Loucy (cell line): ENCODE measurements at regions not wholly inside any gene's neighbourhood (a gene's known extent, or its start where the extent isn't known, plus 50 kb on each side); places are given as distances from the start of the nearest gene placed in this dataset.

Source experiments
- H2AFZ ChIP-seq: fragments of 200-600 bp; sonication (generic); 2 replicates; pipeline ENCODE4 v1.6.0; 2016; ENCODE audit warnings: antibody characterized with exemption, mild to moderate bottlenecking, low read length, moderate library complexity
- H3F3A ChIP-seq: fragments of 200-600 bp; 2 replicates; pipeline ENCODE4 v1.6.0; 2016; ENCODE audit warnings: antibody characterized with exemption, low read depth, mild to moderate bottlenecking
- H3K27me3 ChIP-seq: fragments of 200-600 bp; sonication (generic); 2 replicates; pipeline ENCODE4 v1.6.1; 2014; ENCODE audit warnings: low read length, mild to moderate bottlenecking; ENCODE audit not compliant: insufficient read depth, poor library complexity, severe bottlenecking
- H3K36me3 ChIP-seq: fragments of 200-600 bp; sonication (generic); 2 replicates; pipeline ENCODE4 v1.6.1; 2016; ENCODE audit warnings: low read length; ENCODE audit not compliant: insufficient read depth
- H3K4me1 ChIP-seq: fragments of 200-600 bp; sonication (generic); 2 replicates; pipeline ENCODE4 v1.5.1; 2014; ENCODE audit warnings: low read length, mild to moderate bottlenecking; ENCODE audit not compliant: insufficient read depth, poor library complexity, severe bottlenecking
- H3K4me2 ChIP-seq: fragments of 200-600 bp; sonication (generic); 2 replicates; pipeline ENCODE4 v1.6.0; 2014; ENCODE audit warnings: antibody characterized with exemption, low read length, low read depth, mild to moderate bottlenecking; ENCODE audit not compliant: poor library complexity, severe bottlenecking
- H3K4me3 ChIP-seq: fragments of 200-600 bp; sonication (generic); 2 replicates; pipeline ENCODE4 v1.5.1; 2014; ENCODE audit warnings: low read length, mild to moderate bottlenecking, mixed read lengths; ENCODE audit not compliant: poor library complexity, severe bottlenecking
- H3K79me2 ChIP-seq: fragments of 200-600 bp; sonication (generic); 2 replicates; pipeline ENCODE4 v1.6.1; 2014; ENCODE audit warnings: low read length; ENCODE audit not compliant: insufficient read depth
- H3K9ac ChIP-seq: fragments of 200-600 bp; sonication (generic); 2 replicates; pipeline ENCODE4 v1.6.0; 2014; ENCODE audit warnings: mild to moderate bottlenecking, low read depth, low read length, moderate library complexity; ENCODE audit not compliant: poor library complexity, severe bottlenecking
- H3K9me2 ChIP-seq: fragments of 200-600 bp; sonication (generic); replicated peaks from 2 replicates; pipeline ENCODE4 v1.6.1; 2016; ENCODE audit warnings: low read depth, low read length, mixed read lengths
- H3K9me3 ChIP-seq: fragments of 200-600 bp; sonication (generic); 2 replicates; pipeline ENCODE4 v1.6.1; 2014; ENCODE audit warnings: mild to moderate bottlenecking, antibody characterized with exemption, low read length, low read depth; ENCODE audit not compliant: insufficient read depth
- H4K20me1 ChIP-seq: fragments of 200-600 bp; sonication (generic); 2 replicates; pipeline ENCODE4 v1.6.0; 2014; ENCODE audit warnings: antibody characterized with exemption, low read length, mild to moderate bottlenecking; ENCODE audit not compliant: insufficient read depth, poor library complexity, severe bottlenecking
- EZH2phosphoT487 ChIP-seq: fragments of 200-600 bp; IDR thresholded peaks from 2 replicates; pipeline ENCODE4 v1.6.1; 2018; ENCODE audit warnings: antibody characterized with exemption, mild to moderate bottlenecking, moderate library complexity, borderline replicate concordance
- TF ChIP-seq, protein P1 (sequence below): fragments of 200-600 bp; sonication (generic); conservative IDR thresholded peaks from 2 replicates; pipeline ENCODE4 v1.5.1; 2014; ENCODE audit warnings: mild to moderate bottlenecking, antibody characterized with exemption, low read length

DNA sequence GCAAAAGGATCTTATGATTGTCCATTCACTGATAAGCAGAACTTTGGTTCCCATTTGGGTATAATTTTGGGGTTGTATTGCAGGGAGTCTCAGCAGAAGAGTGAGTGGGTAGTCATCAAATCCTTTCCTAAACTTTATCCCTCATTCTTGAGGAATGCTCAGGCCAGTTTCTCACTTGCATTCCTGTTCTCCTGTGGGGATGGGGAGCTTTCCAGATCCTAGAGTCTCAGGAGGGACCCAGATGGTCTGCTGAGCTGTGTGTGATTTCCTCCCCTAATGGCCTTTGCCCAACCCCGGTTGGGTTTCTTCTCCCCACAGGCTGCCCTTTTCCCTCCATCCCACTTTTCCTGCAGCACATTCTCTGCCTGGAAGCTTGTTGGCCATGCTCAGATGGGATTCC lies 79.9 kb downstream of the MIAT start:
- Histone ChIP-seq H3K36me3 (no peaks in the 10 kb centered on the region), H3K27me3 (no peaks in the 10 kb centered on the region), H3K9ac (no peak overlapping the region), H4K20me1 (no peaks in the 10 kb centered on the region), H3K4me3 (no peak overlapping the region), H3F3A (no peaks in the 10 kb centered on the region), H2AFZ (no peak overlapping the region), H3K4me1 (no peaks in the 10 kb centered on the region), H3K79me2 (no peaks in the 10 kb centered on the region), H3K4me2 (no peak overlapping the region), H3K9me2 (no peaks in the 10 kb centered on the region), H3K9me3 (no peaks in the 10 kb centered on the region)
- TF ChIP-seq EZH2phosphoT487, result no peak
- TF ChIP-seq, protein P1, sequence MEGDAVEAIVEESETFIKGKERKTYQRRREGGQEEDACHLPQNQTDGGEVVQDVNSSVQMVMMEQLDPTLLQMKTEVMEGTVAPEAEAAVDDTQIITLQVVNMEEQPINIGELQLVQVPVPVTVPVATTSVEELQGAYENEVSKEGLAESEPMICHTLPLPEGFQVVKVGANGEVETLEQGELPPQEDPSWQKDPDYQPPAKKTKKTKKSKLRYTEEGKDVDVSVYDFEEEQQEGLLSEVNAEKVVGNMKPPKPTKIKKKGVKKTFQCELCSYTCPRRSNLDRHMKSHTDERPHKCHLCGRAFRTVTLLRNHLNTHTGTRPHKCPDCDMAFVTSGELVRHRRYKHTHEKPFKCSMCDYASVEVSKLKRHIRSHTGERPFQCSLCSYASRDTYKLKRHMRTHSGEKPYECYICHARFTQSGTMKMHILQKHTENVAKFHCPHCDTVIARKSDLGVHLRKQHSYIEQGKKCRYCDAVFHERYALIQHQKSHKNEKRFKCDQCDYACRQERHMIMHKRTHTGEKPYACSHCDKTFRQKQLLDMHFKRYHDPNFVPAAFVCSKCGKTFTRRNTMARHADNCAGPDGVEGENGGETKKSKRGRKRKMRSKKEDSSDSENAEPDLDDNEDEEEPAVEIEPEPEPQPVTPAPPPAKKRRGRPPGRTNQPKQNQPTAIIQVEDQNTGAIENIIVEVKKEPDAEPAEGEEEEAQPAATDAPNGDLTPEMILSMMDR, result no peak

DNA sequence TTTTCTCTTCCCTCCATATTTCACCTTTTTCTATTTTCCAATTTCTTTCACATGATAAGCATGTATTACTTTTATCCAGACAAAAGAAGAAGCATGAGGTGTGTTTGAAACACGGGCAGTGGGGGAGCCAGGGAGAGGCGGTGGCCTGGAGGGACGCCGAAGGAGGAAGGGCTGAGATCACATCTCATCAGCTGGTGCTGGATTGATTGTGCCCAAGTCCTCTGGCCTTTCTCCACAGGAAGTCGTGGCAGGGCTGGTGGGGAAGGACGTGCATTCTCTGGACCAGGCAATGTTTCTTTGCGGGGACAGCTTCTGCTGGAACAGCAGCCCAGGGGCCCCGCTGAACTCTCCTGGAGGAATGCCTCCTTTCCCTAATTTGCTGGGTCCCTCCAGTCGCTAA lies 82.9 kb downstream of the MIAT start:
- H2AFZ ChIP-seq, result no peak overlapping the region
- TF ChIP-seq, protein P1, result no peak
- no peak for TF ChIP-seq EZH2phosphoT487
- no peaks in the 10 kb centered on the region for H3F3A ChIP-seq
- no peaks in the 10 kb centered on the region for H3K9me2 ChIP-seq
- no peaks in the 10 kb centered on the region for H3K79me2 ChIP-seq
- H3K36me3 ChIP-seq, result no peaks in the 10 kb centered on the region
- H3K9me3 ChIP-seq, result no peaks in the 10 kb centered on the region
- H3K9ac ChIP-seq, result no peak overlapping the region
- no peak overlapping the region for H3K4me3 ChIP-seq
- H3K4me2 ChIP-seq, result no peak overlapping the region
- H4K20me1 ChIP-seq, result no peaks in the 10 kb centered on the region
- H3K27me3 ChIP-seq, result no peaks in the 10 kb centered on the region
- peaks cover 2% of the 10 kb centered on the region for H3K4me1 ChIP-seq

DNA sequence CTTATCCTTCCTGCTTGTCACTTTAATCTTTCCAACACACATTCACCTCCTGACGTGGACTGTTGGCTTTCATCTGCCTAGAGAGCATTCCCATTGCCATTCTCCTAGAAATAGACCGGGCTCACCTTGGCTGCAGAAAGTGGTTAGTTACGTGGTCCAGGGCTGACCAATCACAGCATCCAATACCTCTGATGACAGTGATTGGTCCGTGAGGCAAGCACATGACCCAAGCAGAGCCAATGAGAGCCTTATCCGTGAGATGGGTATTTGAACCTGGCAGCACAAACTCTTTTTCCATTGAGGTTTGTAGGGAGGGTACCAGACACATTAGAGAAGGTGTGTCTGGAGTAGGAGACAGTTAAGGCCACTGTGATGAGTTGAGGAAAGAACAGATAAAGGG lies 85.8 kb downstream of the MIAT start:
- no peaks in the 10 kb centered on the region for H3K79me2 ChIP-seq
- peaks cover 4% of the 10 kb centered on the region for H3K4me1 ChIP-seq
- TF ChIP-seq EZH2phosphoT487, result no peak
- TF ChIP-seq, protein P1, result no peak

More for the DNA sequence above, 85.8 kb downstream of the MIAT start:
- Histone ChIP-seq H3K27me3 (no peaks in the 10 kb centered on the region), H3F3A (no peaks in the 10 kb centered on the region), H3K4me2 (no peak overlapping the region), H3K9me2 (no peaks in the 10 kb centered on the region), H3K36me3 (no peaks in the 10 kb centered on the region), H3K9ac (no peak overlapping the region), H3K4me3 (no peak overlapping the region), H2AFZ (no peak overlapping the region), H3K9me3 (no peaks in the 10 kb centered on the region), H4K20me1 (no peaks in the 10 kb centered on the region)
